Prostate gland (tissue), 2 donors: ENCODE measurements at regions not wholly inside any gene's neighbourhood (a gene's known extent, or its start where the extent isn't known, plus 50 kb on each side); places are given as distances from the start of the nearest gene placed in this dataset.

Experiments used
- DNase-seq: peaks from one replicate; pipeline ENCODE4 v3.0.0-alpha.2; 2019; ENCODE audit warnings: low spot score
- H3K27ac ChIP-seq, 2 donors: fragments of 200-600 bp; sonication (generic); 2 replicates each; pipeline ENCODE4 v1.5.1; 2017 to 2019
- H3K27me3 ChIP-seq: fragments of 200-600 bp; sonication (generic); replicated peaks from 2 replicates; pipeline ENCODE4 v1.5.1; 2019; ENCODE audit not compliant: insufficient read depth
- H3K36me3 ChIP-seq, 2 donors: fragments of 200-600 bp; sonication (generic); 1 replicate in 1 of 2; 2 replicates in 1 of 2; pipeline versions ENCODE4 v1.5.1 to v1.8.1; 2017 to 2019
- H3K4me1 ChIP-seq: fragments of 200-600 bp; sonication (generic); replicated peaks from 2 replicates; pipeline ENCODE4 v1.5.1; 2019
- H3K4me3 ChIP-seq, 2 donors: fragments of 200-600 bp; sonication (generic); 2 replicates each; pipeline ENCODE4 v1.5.1; 2017 to 2019
- H3K9me3 ChIP-seq: fragments of 200-600 bp; sonication (generic); 2 replicates; pipeline ENCODE4 v1.5.1; 2017
- POLR2A ChIP-seq: fragments of 450-650 bp; IDR thresholded peaks from one replicate; pipeline ENCODE4 v1.6.1; 2016; ENCODE audit warnings: antibody characterized with exemption, mild to moderate bottlenecking
- POLR2AphosphoS5 ChIP-seq: sonication (generic); formaldehyde crosslinking; IDR thresholded peaks from one replicate; pipeline ENCODE4 v1.6.1; 2017; ENCODE audit warnings: antibody characterized with exemption
- WGBS: methylation state at CpG from one replicate; pipeline ENCODE4 v1.1.5; 2018; 5-methylcytosine and 5-hydroxymethylcytosine counted together
- intact Hi-C: fragments of 100-400 bp; cut with DNase I; formaldehyde crosslinking; loops from one replicate; pipeline ENCODE4 v1.14.2; 2022
- TF ChIP-seq, protein P1 (sequence below), 4 experiments: fragments of 200-600 bp in 2 of 4; fragments of 450-650 bp in 2 of 4; sonication (generic) in 2 of 4; IDR thresholded peaks; 1 replicate in 3 of 4; 2 replicates in 1 of 4; pipeline ENCODE4 v1.5.1; 2016 to 2019; ENCODE audit warnings: antibody characterized with exemption in 4 of 4, mild to moderate bottlenecking in 2 of 4, moderate library complexity in 2 of 4

GRCh38 chr4:186481998-186482790, 73.2 kb downstream of the MTNR1A start:
- peaks cover 4% of the 10 kb centered on the region for H3K4me1 ChIP-seq
- WGBS: 87% methylated on average over 12 of the region's 12 CpGs
- H3K36me3 ChIP-seq: no peaks in the 10 kb centered on the region
- TF ChIP-seq POLR2A: no peak
- TF ChIP-seq, protein P1, sequence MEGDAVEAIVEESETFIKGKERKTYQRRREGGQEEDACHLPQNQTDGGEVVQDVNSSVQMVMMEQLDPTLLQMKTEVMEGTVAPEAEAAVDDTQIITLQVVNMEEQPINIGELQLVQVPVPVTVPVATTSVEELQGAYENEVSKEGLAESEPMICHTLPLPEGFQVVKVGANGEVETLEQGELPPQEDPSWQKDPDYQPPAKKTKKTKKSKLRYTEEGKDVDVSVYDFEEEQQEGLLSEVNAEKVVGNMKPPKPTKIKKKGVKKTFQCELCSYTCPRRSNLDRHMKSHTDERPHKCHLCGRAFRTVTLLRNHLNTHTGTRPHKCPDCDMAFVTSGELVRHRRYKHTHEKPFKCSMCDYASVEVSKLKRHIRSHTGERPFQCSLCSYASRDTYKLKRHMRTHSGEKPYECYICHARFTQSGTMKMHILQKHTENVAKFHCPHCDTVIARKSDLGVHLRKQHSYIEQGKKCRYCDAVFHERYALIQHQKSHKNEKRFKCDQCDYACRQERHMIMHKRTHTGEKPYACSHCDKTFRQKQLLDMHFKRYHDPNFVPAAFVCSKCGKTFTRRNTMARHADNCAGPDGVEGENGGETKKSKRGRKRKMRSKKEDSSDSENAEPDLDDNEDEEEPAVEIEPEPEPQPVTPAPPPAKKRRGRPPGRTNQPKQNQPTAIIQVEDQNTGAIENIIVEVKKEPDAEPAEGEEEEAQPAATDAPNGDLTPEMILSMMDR (IDR thresholded peaks at IDR 0.05): no peak
- TF ChIP-seq POLR2AphosphoS5: no peak
- intact Hi-C loops: no loop called here
- H3K9me3 ChIP-seq: no peaks in the 10 kb centered on the region
- no peak for DNase-seq
- H3K4me3 ChIP-seq: no peak overlapping the region
- H3K27ac ChIP-seq: no peak overlapping the region
- no peaks in the 10 kb centered on the region for H3K27me3 ChIP-seq

DNA sequence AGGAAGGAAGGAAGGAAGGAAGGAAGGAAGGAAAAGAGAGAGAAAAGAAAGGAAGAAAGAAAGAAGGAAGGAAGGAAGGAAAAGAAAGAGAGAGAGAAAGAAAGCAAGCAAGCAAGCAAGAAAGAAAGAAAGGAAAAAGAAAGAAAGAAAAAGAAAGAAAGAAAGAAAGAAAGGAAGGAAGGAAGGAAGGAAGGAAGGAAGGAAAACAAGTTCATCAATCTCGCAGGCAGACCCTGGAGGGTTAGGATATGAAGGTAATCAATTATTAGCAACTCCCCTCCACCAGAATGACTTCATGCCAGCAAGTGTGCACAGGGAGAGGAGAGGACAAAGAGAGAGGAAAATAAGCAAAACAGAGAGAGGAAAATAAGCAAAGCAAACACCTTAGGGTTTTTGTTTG, 80.2 kb downstream of the MTNR1A start:
- intact Hi-C loops: no loop called here
- no peak for TF ChIP-seq POLR2A
- no peak for TF ChIP-seq POLR2AphosphoS5
- TF ChIP-seq, protein P1 (IDR thresholded peaks at IDR 0.05): no peak
- H3K9me3 ChIP-seq: no peaks in the 10 kb centered on the region
- no peak for DNase-seq
- no peaks in the 10 kb centered on the region for H3K4me1 ChIP-seq
- H3K4me3 ChIP-seq: no peak overlapping the region
- WGBS: 81% methylated on average over 1 of the region's 1 CpG
- no peaks in the 10 kb centered on the region for H3K36me3 ChIP-seq
- no peaks in the 10 kb centered on the region for H3K27me3 ChIP-seq
- no peak overlapping the region for H3K27ac ChIP-seq

GRCh38 chr4:186473933-186474332, 81.4 kb downstream of the MTNR1A start:
- WGBS: 69% methylated on average over 6 of the region's 6 CpGs
- H3K27ac ChIP-seq: no peak overlapping the region
- H3K9me3 ChIP-seq: no peaks in the 10 kb centered on the region
- intact Hi-C loops: loop anchor here (5.0 kb wide), 1 partner anchor 113 kb away; no protein-coding TSS in a partner anchor
- no peaks in the 10 kb centered on the region for H3K4me1 ChIP-seq
- TF ChIP-seq POLR2AphosphoS5 (no peak), POLR2A (no peak)
- TF ChIP-seq, protein P1 (IDR thresholded peaks at IDR 0.05): no peak
- H3K27me3 ChIP-seq: no peaks in the 10 kb centered on the region
- no peak overlapping the region for H3K4me3 ChIP-seq
- H3K36me3 ChIP-seq: no peaks in the 10 kb centered on the region
- no peak for DNase-seq

DNA sequence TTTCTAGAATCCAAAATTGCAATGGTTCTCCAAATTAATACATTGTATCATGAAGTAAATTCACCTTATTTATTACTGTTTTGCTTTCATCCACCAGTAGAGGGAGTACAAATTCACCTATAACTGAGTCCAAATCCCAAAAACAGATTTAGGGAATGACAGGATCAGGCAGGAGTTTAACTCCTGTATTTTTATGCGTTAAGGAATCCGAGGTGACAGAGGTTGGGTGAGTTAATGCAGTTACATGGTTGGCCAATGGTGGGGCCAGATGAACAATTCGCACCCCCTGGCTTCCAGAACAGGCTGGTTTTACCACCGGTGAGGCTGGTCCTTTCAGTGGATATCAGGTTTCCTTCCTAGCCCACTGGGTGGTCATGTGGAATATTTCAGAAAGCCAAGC, 82.4 kb downstream of the MTNR1A start:
- no peak overlapping the region for H3K4me3 ChIP-seq
- DNase-seq: no peak
- H3K4me1 ChIP-seq: no peaks in the 10 kb centered on the region
- intact Hi-C loops: loop anchor here (5.0 kb wide), 1 partner anchor 114 kb away; no protein-coding TSS in a partner anchor
- H3K36me3 ChIP-seq: no peaks in the 10 kb centered on the region
- H3K9me3 ChIP-seq: no peaks in the 10 kb centered on the region
- H3K27ac ChIP-seq: no peak overlapping the region
- 7% methylated on average over 4 of the region's 4 CpGs for WGBS
- TF ChIP-seq, protein P1 (IDR thresholded peaks at IDR 0.05): peak in 3 of 4 experiments; percentile 56 to 64 (median 59)
- no peak for TF ChIP-seq POLR2AphosphoS5
- no peaks in the 10 kb centered on the region for H3K27me3 ChIP-seq

- Histone ChIP-seq H3K4me3 (no peak overlapping the region), H3K36me3 (no peaks in the 10 kb centered on the region), H3K9me3 (no peaks in the 10 kb centered on the region), H3K4me1 (no peaks in the 10 kb centered on the region), H3K27me3 (no peaks in the 10 kb centered on the region), H3K27ac (no peak overlapping the region)
- no peak for DNase-seq
- TF ChIP-seq POLR2AphosphoS5 (no peak), POLR2A (no peak)
- TF ChIP-seq, protein P1 (IDR thresholded peaks at IDR 0.05): no peak
- WGBS: 83% methylated on average over 3 of the region's 3 CpGs
- intact Hi-C loops: loop anchor here (5.0 kb wide), 1 partner anchor 116 kb away; no protein-coding TSS in a partner anchor
These were observed 83.9 kb downstream of the MTNR1A start for GRCh38 chr4:186471441-186471840.
